SK-N-SH (cell line): ENCODE measurements at regions not wholly inside any gene's neighbourhood (a gene's known extent, or its start where the extent isn't known, plus 50 kb on each side); places are given as distances from the start of the nearest gene placed in this dataset.
A peak's percentile ranks its signal among the peaks of the same experiment; 100 is the strongest.
"Not testable (repeated sequence)": the region's sequence is repeated elsewhere in the genome, so short reads cannot be mapped to it uniquely, and the experiment has no call there.

Experiments
- CTCF ChIA-PET: fragments of 300-600, 350-600 bp; formaldehyde crosslinking; extraction: SDS; loops from one replicate; lab custom pipeline; 2021; lab: Yijun Ruan, JAX
- POLR2A ChIA-PET: fragments of 350-600 bp; sonication (Branson Sonifier 250); formaldehyde crosslinking; extraction: SDS; loops from one replicate; lab custom pipeline; 2020; ENCODE audit warnings: antibody characterized with exemption, inconsistent platforms; lab: Yijun Ruan, JAX
- DNase-seq: peaks from one replicate; pipeline ENCODE4 v3.0.0; 2012
- H2AFZ ChIP-seq: fragments of 200-600 bp; sonication (generic); 2 replicates; pipeline ENCODE4 v1.8.1; 2016; ENCODE audit warnings: antibody characterized with exemption, mild to moderate bottlenecking, low read depth
- H3F3A ChIP-seq: fragments of 200-600 bp; sonication (generic); replicated peaks from 2 replicates; pipeline ENCODE3; 2016; ENCODE audit warnings: antibody characterized with exemption, mild to moderate bottlenecking; ENCODE audit not compliant: insufficient read depth
- H3K27ac ChIP-seq, 2 experiments: fragments of 200-500 bp in 1 of 2; fragments of 200-600 bp in 1 of 2; sonication (Bioruptor generic) in 1 of 2; sonication (generic), shearing (Covaris generic) in 1 of 2; 2 replicates each; pipeline versions ENCODE4 v1.5.1 to v1.6.1; 2014 to 2016; ENCODE audit warnings: low read depth in 2 of 2, inconsistent platforms in 1 of 2, low read length in 1 of 2, mild to moderate bottlenecking in 1 of 2, mixed read lengths in 1 of 2
- H3K27me3 ChIP-seq: fragments of 200-600 bp; sonication (generic), shearing (Covaris generic); 2 replicates; pipeline ENCODE4 v1.6.1; 2016; ENCODE audit warnings: mixed run types; ENCODE audit not compliant: insufficient read depth
- H3K36me3 ChIP-seq, 2 experiments: fragments of 200-500 bp in 1 of 2; fragments of 200-600 bp in 1 of 2; sonication (Bioruptor generic) in 1 of 2; sonication (generic) in 1 of 2; replicated peaks in 1 of 2; 2 replicates each; pipeline versions ENCODE3 to v1.5.1; 2014 to 2016; ENCODE audit warnings: low read length in 1 of 2, mild to moderate bottlenecking in 1 of 2; ENCODE audit not compliant: insufficient read depth in 2 of 2, control insufficient read depth in 1 of 2
- H3K4me1 ChIP-seq, 2 experiments: fragments of 200-500 bp in 1 of 2; fragments of 200-600 bp in 1 of 2; sonication (Bioruptor generic) in 1 of 2; sonication (generic), shearing (Covaris generic) in 1 of 2; 2 replicates each; pipeline versions ENCODE4 v1.5.1 to v1.6.1; 2014 to 2016; ENCODE audit warnings: low read depth in 1 of 2, low read length in 1 of 2, mixed run types in 1 of 2; ENCODE audit not compliant: insufficient read depth in 2 of 2, control insufficient read depth in 1 of 2
- H3K4me2 ChIP-seq: fragments of 200-600 bp; sonication (generic), shearing (Covaris generic); 2 replicates; pipeline ENCODE4 v1.6.1; 2017; ENCODE audit warnings: mixed run types
- H3K4me3 ChIP-seq, 2 experiments: fragments of 200-500 bp in 1 of 2; fragments of 200-600 bp in 1 of 2; sonication (Bioruptor generic) in 1 of 2; sonication (generic), shearing (Covaris generic) in 1 of 2; 2 replicates each; pipeline versions ENCODE4 v1.5.1 to v1.8.1; 2014 to 2016; ENCODE audit warnings: low read depth in 2 of 2, inconsistent platforms in 1 of 2, low read length in 1 of 2, mild to moderate bottlenecking in 1 of 2, mixed read lengths in 1 of 2, moderate library complexity in 1 of 2
- H3K79me2 ChIP-seq: fragments of 200-600 bp; sonication (generic); 2 replicates; pipeline ENCODE4 v1.8.1; 2017; ENCODE audit warnings: mild to moderate bottlenecking; ENCODE audit not compliant: insufficient read depth
- H3K9ac ChIP-seq: fragments of 200-600 bp; sonication (generic); 2 replicates; pipeline ENCODE4 v1.6.1; 2017; ENCODE audit warnings: mixed run types
- H3K9me2 ChIP-seq: fragments of 200-600 bp; sonication (generic); 2 replicates; pipeline ENCODE4 v1.6.1; 2017; ENCODE audit warnings: mixed run types
- H3K9me3 ChIP-seq: fragments of 200-600 bp; sonication (generic); 2 replicates; pipeline ENCODE4 v1.6.1; 2017; ENCODE audit warnings: mixed run types, mild to moderate bottlenecking, moderate library complexity
- H4K20me1 ChIP-seq: fragments of 200-600 bp; sonication (generic); 2 replicates; pipeline ENCODE4 v1.6.1; 2017; ENCODE audit warnings: mild to moderate bottlenecking, mixed run types; ENCODE audit not compliant: insufficient read depth
- CTCF ChIP-seq: fragments of 200-600 bp; sonication (generic); IDR thresholded peaks from 2 replicates; pipeline ENCODE4 v1.6.1; 2017; ENCODE audit warnings: antibody characterized with exemption, mild to moderate bottlenecking, moderate library complexity
- FOXJ3 ChIP-seq: sonication (generic); formaldehyde crosslinking; IDR thresholded peaks from 2 replicates; pipeline ENCODE4 v1.5.1; 2020; ENCODE audit warnings: mild to moderate bottlenecking, missing genetic modification reagents
- FOXM1 ChIP-seq: IDR thresholded peaks from 2 replicates; pipeline ENCODE4 v1.4.0; 2012; ENCODE audit warnings: low read depth, mild to moderate bottlenecking
- GATA2 ChIP-seq: sonication (generic); formaldehyde crosslinking; IDR thresholded peaks from 2 replicates; pipeline ENCODE4 v1.5.0; 2020; ENCODE audit warnings: mild to moderate bottlenecking, missing genetic modification reagents
- IRF3 ChIP-seq: fragments of 150-350 bp; IDR thresholded peaks from 2 replicates; pipeline ENCODE4 v1.6.1; 2016; ENCODE audit warnings: mild to moderate bottlenecking, low read depth, low read length
- JUND ChIP-seq: IDR thresholded peaks from 2 replicates; pipeline ENCODE4 v1.4.0; 2012
- NFIC ChIP-seq: IDR thresholded peaks from 2 replicates; pipeline ENCODE4 v1.4.0; 2012; ENCODE audit warnings: borderline replicate concordance
- NRF1 ChIP-seq: IDR thresholded peaks from 2 replicates; pipeline ENCODE4 v1.6.1; 2012; ENCODE audit warnings: low read depth, mild to moderate bottlenecking, low read length
- POLR2AphosphoS5 ChIP-seq: IDR thresholded peaks from 2 replicates; pipeline ENCODE4 v1.6.1; 2012; ENCODE audit warnings: low read depth, low read length
- RAD21 ChIP-seq: IDR thresholded peaks from 2 replicates; pipeline ENCODE4 v1.6.1; 2012; ENCODE audit warnings: mild to moderate bottlenecking, low read length
- RCOR1 ChIP-seq: fragments of 150-350 bp; IDR thresholded peaks from 2 replicates; pipeline ENCODE4 v1.6.1; 2017; ENCODE audit warnings: antibody characterized with exemption, low read length
- RFX5 ChIP-seq: IDR thresholded peaks from 2 replicates; pipeline ENCODE4 v1.6.1; 2012; ENCODE audit warnings: mild to moderate bottlenecking, improper control_type of control experiment, low read length
- RXRA ChIP-seq: IDR thresholded peaks from 2 replicates; pipeline ENCODE4 v1.4.0; 2012; ENCODE audit warnings: low read depth, mild to moderate bottlenecking, borderline replicate concordance
- TAF1 ChIP-seq: IDR thresholded peaks from 2 replicates; pipeline ENCODE4 v1.6.1; 2012; ENCODE audit warnings: low read depth, mild to moderate bottlenecking, low read length, moderate library complexity, borderline replicate concordance
- USF1 ChIP-seq: IDR thresholded peaks from 2 replicates; pipeline ENCODE4 v1.4.0; 2012; ENCODE audit warnings: low read depth, borderline replicate concordance
- ZBTB33 ChIP-seq: IDR thresholded peaks from 2 replicates; pipeline ENCODE4 v1.4.0; 2012; ENCODE audit warnings: low read depth, borderline replicate concordance
- WGBS: methylation state at CpG from one replicate; pipeline ENCODE4 v1.1.6; 2017; ENCODE audit warnings: low lambda C conversion rate; 5-methylcytosine and 5-hydroxymethylcytosine counted together

GRCh38 chr4:132445386-132445785 lies 703.7 kb upstream of the PCDH10 start:
- POLR2A ChIA-PET, result no interaction called here
- no peak overlapping the region for H3K9ac ChIP-seq
- WGBS, result 32% methylated on average over 3 of the region's 3 CpGs
- no peaks in the 10 kb centered on the region for H3K79me2 ChIP-seq
- no peak for TF ChIP-seq RCOR1
- TF ChIP-seq GATA2 (CRISPR knock-in tag), result no peak
- TF ChIP-seq RAD21, result no peak
- TF ChIP-seq TAF1, result no peak
- TF ChIP-seq ZBTB33, result no peak
- no peak for TF ChIP-seq FOXJ3 (CRISPR knock-in tag)
- TF ChIP-seq NFIC, result no peak
- no peak for TF ChIP-seq RXRA
- TF ChIP-seq JUND, result no peak
- TF ChIP-seq, all 33 proteins: peak for 0
- Histone ChIP-seq H2AFZ (no peak overlapping the region), H3K4me3 (no peak overlapping the region), H3K9me3 (no peaks in the 10 kb centered on the region), H3F3A (no peaks in the 10 kb centered on the region), H3K27ac (no peak overlapping the region), H3K4me1 (no peaks in the 10 kb centered on the region), H3K27me3 (no peaks in the 10 kb centered on the region), H3K36me3 (no peaks in the 10 kb centered on the region), H4K20me1 (no peaks in the 10 kb centered on the region), H3K4me2 (no peak overlapping the region), H3K9me2 (0 out of 2 replicates have a peak, but pooled peaks cover 3% of the 10 kb centered on the region)
- no peak for DNase-seq
- CTCF ChIA-PET, result no interaction called here

GRCh38 chr4:132457987-132458386 lies 691.1 kb upstream of the PCDH10 start:
- H3K36me3 ChIP-seq, H3K4me1 ChIP-seq, POLR2A ChIA-PET, H3K4me3 ChIP-seq, CTCF ChIA-PET, H4K20me1 ChIP-seq, H3K9ac ChIP-seq, H3K9me3 ChIP-seq, DNase-seq, H2AFZ ChIP-seq, H3K79me2 ChIP-seq, H3K27ac ChIP-seq, H3K9me2 ChIP-seq, H3F3A ChIP-seq, H3K4me2 ChIP-seq, H3K27me3 ChIP-seq: not testable (repeated sequence)
- 2% methylated on average over 8 of the region's 9 CpGs for WGBS

- H3K4me2 ChIP-seq, result no peak overlapping the region
- H3K4me1 ChIP-seq, result no peaks in the 10 kb centered on the region
- H3K9me3 ChIP-seq, result no peaks in the 10 kb centered on the region
- H3F3A ChIP-seq, result no peaks in the 10 kb centered on the region
- ChIA-PET CTCF (no interaction called here), POLR2A (no interaction called here)
- no peak overlapping the region for H3K4me3 ChIP-seq
- H3K9me2 ChIP-seq, result no peaks in the 10 kb centered on the region
- H2AFZ ChIP-seq, result 0 out of 2 replicates have a peak overlapping the region, but pooled peaks have one; percentile 18
- no peaks in the 10 kb centered on the region for H3K27me3 ChIP-seq
- no peak overlapping the region for H3K9ac ChIP-seq
- no peaks in the 10 kb centered on the region for H3K79me2 ChIP-seq
- no peaks in the 10 kb centered on the region for H4K20me1 ChIP-seq
- WGBS, result 1% methylated on average over 2 of the region's 2 CpGs
- DNase-seq, result no peak
- H3K36me3 ChIP-seq, result no peaks in the 10 kb centered on the region
- no peak overlapping the region for H3K27ac ChIP-seq
- TF ChIP-seq RAD21 (no peak), USF1 (no peak), NRF1 (no peak), RCOR1 (no peak), RFX5 (no peak), FOXM1 (no peak), CTCF (no peak), GATA2 (CRISPR knock-in tag) (no peak), POLR2AphosphoS5 (no peak), IRF3 (no peak), FOXJ3 (CRISPR knock-in tag) (no peak)
Observed at GRCh38 chr4:132479543-132479942, 669.6 kb upstream of the PCDH10 start.
